ENCODE measurements at regions not wholly inside any gene's neighbourhood (a gene's known extent, or its start where the extent isn't known, plus 50 kb on each side); places are given as distances from the start of the nearest gene placed in this dataset.

GRCh38 chr13:62142048-62142447, 726.4 kb upstream of the PCDH20 start:
- CTCF ChIA-PET, result no interaction called here
- POLR2A ChIA-PET, result no interaction called here
- Mint-ChIP-seq H3K27ac (no peak overlapping the region), H3K27me3 (ENCODE audit: low read depth) (no peaks in the 10 kb centered on the region), H3K4me1 (no peaks in the 10 kb centered on the region), H3K36me3 (peaks cover 10% of the 10 kb centered on the region), H3K9me3 (peaks cover 55% of the 10 kb centered on the region), H3K4me3 (no peak overlapping the region)
- DNase-seq (ENCODE audit: low spot score) (no peak), ATAC-seq (no peak)
- TF ChIP-seq SMAD4 (CRISPR knock-in tag; IDR thresholded peaks at IDR 0.05) (no peak), JUN (CRISPR knock-in tag; IDR thresholded peaks at IDR 0.05) (no peak), ZNF263 (CRISPR knock-in tag; IDR thresholded peaks at IDR 0.05; ENCODE audit: low read depth) (no peak), NFATC4 (CRISPR knock-in tag; IDR thresholded peaks at IDR 0.05) (no peak), KAT7 (CRISPR knock-in tag; IDR thresholded peaks at IDR 0.05; ENCODE audit: borderline replicate concordance) (no peak), PRRX2 (CRISPR knock-in tag; IDR thresholded peaks at IDR 0.05) (no peak), ETV6 (CRISPR knock-in tag; IDR thresholded peaks at IDR 0.05) (no peak), TCF7 (CRISPR knock-in tag; IDR thresholded peaks at IDR 0.05; ENCODE audit: low read depth) (no peak), MAX (CRISPR knock-in tag; IDR thresholded peaks at IDR 0.05) (no peak), ZNF281 (CRISPR knock-in tag; IDR thresholded peaks at IDR 0.05) (no peak)

- ATAC-seq, result no peak
- no peak overlapping the region for H3K27ac Mint-ChIP-seq
- CTCF ChIA-PET, result no interaction called here
Observed at GRCh38 chr13:62139597-62139996, 723.9 kb upstream of the PCDH20 start.

GRCh38 chr13:62137629-62138405, 722.2 kb upstream of the PCDH20 start:
- POLR2A ChIA-PET, result no interaction called here
- CTCF ChIA-PET, result no interaction called here
- peaks cover 39% of the 10 kb centered on the region for H3K9me3 Mint-ChIP-seq
- ATAC-seq, result no peak
- no peaks in the 10 kb centered on the region for H3K27me3 Mint-ChIP-seq (ENCODE audit: low read depth)
- 0 out of 2 replicates have a peak, but pooled peaks cover 2% of the 10 kb centered on the region for H3K4me1 Mint-ChIP-seq
- TF ChIP-seq NR1H2 (CRISPR knock-in tag; IDR thresholded peaks at IDR 0.05), result no peak
- TF ChIP-seq ZNF232 (CRISPR knock-in tag; IDR thresholded peaks at IDR 0.05), result no peak
- no peak for TF ChIP-seq PRDM15 (CRISPR knock-in tag; IDR thresholded peaks at IDR 0.05)
- no peak overlapping the region for H3K4me3 Mint-ChIP-seq
- no peak overlapping the region for H3K27ac Mint-ChIP-seq
- peaks cover 14% of the 10 kb centered on the region for H3K36me3 Mint-ChIP-seq
- DNase-seq (ENCODE audit: low spot score), result no peak

More at GRCh38 chr13:62139597-62139996, 723.9 kb upstream of the PCDH20 start:
- no peaks in the 10 kb centered on the region for H3K27me3 Mint-ChIP-seq (ENCODE audit: low read depth)
- H3K9me3 Mint-ChIP-seq, result peaks cover 42% of the 10 kb centered on the region
- no peak overlapping the region for H3K4me3 Mint-ChIP-seq
- TF ChIP-seq NR3C1 (CRISPR knock-in tag; conservative IDR thresholded peaks at IDR 0.05; ENCODE audit: low read depth) (no peak), PRDM15 (CRISPR knock-in tag; IDR thresholded peaks at IDR 0.05) (no peak)
- peaks cover 12% of the 10 kb centered on the region for H3K36me3 Mint-ChIP-seq
- POLR2A ChIA-PET, result no interaction called here
- no peak for DNase-seq (ENCODE audit: low spot score)
- no peaks in the 10 kb centered on the region for H3K4me1 Mint-ChIP-seq
